ENCODE measurements at regions not wholly inside any gene's neighbourhood (a gene's known extent, or its start where the extent isn't known, plus 50 kb on each side); places are given as distances from the start of the nearest gene placed in this dataset.
A peak's percentile ranks its signal among the peaks of the same experiment; 100 is the strongest.

GRCh38 chr4:137994853-137995252 lies 247.3 kb downstream of the SLC7A11 start:
- DNase-seq (ENCODE audit: extremely low read depth, low read depth): no peak
- no peak for TF ChIP-seq CTCF (IDR thresholded peaks at IDR 0.05; ENCODE audit: low read depth, low read length, missing control alignments)
- H3K4me3 ChIP-seq (replicated peaks; ENCODE audit: low read depth, low read length): no peak overlapping the region

DNA sequence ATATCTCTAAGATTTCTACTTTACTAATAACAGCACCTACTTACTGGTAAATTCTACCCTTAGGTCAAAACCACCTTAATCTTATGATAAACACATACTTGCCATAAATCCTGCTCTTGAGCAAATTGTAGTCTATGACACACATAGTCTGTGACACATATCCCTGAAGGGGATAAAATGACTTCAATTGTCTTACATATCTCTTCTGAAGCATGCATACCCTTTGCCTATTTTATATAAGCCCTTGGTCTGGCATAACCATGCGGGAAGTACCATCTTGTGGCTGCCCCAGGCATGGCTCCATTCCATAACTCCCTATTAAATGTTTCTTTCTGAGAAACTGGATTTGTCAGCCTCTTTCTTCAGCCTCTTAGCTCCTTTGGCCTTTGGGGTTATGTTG lies 248.9 kb downstream of the SLC7A11 start:
- no peak for TF ChIP-seq CTCF (IDR thresholded peaks at IDR 0.05; ENCODE audit: low read depth, low read length, missing control alignments)
- no peak for DNase-seq (ENCODE audit: extremely low read depth, low read depth)
- no peak overlapping the region for H3K4me3 ChIP-seq (replicated peaks; ENCODE audit: low read depth, low read length)

DNA sequence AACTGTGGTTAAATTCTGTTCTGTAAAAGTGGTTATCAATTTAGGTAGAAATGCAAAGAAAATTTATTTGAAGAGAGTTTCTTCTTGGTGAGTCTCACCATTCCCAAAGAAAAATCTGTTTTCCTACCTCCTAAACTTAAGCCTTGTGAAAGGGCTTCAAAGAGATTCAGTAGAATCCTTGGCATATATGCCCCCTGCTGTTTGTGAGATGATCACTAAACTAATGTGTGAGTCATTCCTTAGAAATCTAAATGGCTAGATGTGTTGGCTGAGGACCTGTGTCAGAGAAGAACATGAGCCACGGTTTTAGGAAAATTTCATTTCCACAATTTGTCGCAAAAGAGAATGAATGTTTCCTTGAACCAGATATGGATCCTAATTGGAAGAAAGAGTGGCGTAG lies 260.9 kb downstream of the SLC7A11 start:
- no peak overlapping the region for H3K4me3 ChIP-seq (replicated peaks; ENCODE audit: low read depth, low read length)
- DNase-seq (ENCODE audit: extremely low read depth, low read depth): no peak
- TF ChIP-seq CTCF (IDR thresholded peaks at IDR 0.05; ENCODE audit: low read depth, low read length, missing control alignments): peak; percentile 15

- DNase-seq (ENCODE audit: extremely low read depth, low read depth): no peak
- H3K4me3 ChIP-seq (replicated peaks; ENCODE audit: low read depth, low read length): no peak overlapping the region
- TF ChIP-seq CTCF (IDR thresholded peaks at IDR 0.05; ENCODE audit: low read depth, low read length, missing control alignments): no peak
Observed at GRCh38 chr4:137980641-137981040, 261.5 kb downstream of the SLC7A11 start.

DNA sequence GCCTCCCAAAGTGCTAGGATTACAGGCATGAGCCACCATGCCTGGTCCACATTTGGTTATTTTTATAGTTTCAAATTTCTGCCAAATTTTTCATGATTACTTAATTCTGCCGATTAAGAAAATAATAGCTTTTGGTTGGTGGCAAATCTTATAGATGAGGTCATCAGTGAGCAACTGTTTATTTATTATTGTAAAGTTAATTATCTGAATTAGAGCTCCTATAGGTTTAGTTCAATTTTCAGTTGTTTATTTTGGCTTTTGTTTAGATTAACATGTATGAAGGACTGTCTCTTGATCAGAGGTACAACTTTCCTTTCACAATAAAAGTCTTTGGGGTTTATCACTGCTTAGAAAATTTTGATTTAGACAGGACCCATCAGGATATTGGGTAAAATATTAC lies 262.2 kb downstream of the SLC7A11 start:
- H3K4me3 ChIP-seq (replicated peaks; ENCODE audit: low read depth, low read length): no peak overlapping the region
- DNase-seq (ENCODE audit: extremely low read depth, low read depth): no peak
- no peak for TF ChIP-seq CTCF (IDR thresholded peaks at IDR 0.05; ENCODE audit: low read depth, low read length, missing control alignments)

DNA sequence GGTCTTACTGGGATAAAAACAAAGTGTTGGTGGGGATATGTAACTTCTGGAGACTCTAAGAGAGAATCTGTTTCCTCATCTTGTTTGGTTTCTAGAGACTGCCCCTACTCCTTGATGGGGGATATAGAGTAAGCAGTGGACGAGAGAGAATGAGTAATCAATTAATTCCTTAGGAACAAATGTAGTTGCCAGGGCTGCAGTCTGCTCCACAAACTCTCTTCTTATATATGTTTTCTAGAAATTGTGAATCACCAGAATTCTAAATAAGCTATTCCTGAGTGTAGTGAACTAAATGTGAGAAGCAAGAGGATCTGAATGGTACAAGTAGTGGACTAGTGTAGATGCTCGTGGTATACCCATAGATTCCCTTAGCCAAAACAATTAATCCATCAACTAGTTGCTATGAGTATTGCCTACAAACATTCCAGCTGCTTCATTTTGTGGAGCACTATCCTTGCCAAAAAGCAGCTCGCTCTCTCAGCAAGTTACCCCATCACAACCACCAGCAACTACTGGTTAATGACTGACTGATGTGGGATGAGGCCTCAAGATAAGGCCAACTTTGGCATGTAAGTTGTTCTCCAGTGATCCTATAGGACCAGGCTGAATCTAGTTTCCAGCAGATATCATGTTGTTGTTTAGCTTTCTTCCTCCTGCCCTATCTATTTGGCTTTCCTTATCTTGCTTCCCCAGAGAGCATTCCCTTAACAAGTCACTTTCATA lies 273.0 kb downstream of the SLC7A11 start:
- no peak overlapping the region for H3K4me3 ChIP-seq (replicated peaks; ENCODE audit: low read depth, low read length)
- no peak for DNase-seq (ENCODE audit: extremely low read depth, low read depth)
- no peak for TF ChIP-seq CTCF (IDR thresholded peaks at IDR 0.05; ENCODE audit: low read depth, low read length, missing control alignments)
